ENCODE measurements at regions not wholly inside any gene's neighbourhood (a gene's known extent, or its start where the extent isn't known, plus 50 kb on each side); places are given as distances from the start of the nearest gene placed in this dataset.
"Not testable (repeated sequence)": the region's sequence is repeated elsewhere in the genome, so short reads cannot be mapped to it uniquely, and the experiment has no call there.

- DNase-seq, result no peak
Measured at GRCh38 chr12:4191149-4191548, 82.4 kb upstream of the CCND2 start.

GRCh38 chr12:4190366-4191063, 83.0 kb upstream of the CCND2 start:
- no peak for DNase-seq

- DNase-seq, result no peak
Measured at GRCh38 chr12:4189721-4190120, 83.8 kb upstream of the CCND2 start.

- no peak for DNase-seq
Measured at GRCh38 chr12:4187916-4188315, 85.6 kb upstream of the CCND2 start.

- DNase-seq, result not testable (repeated sequence)
Measured at GRCh38 chr12:4187315-4187714, 86.2 kb upstream of the CCND2 start.

- no peak for DNase-seq
Measured at GRCh38 chr12:4178424-4179170, 95.0 kb upstream of the CCND2 start.

GRCh38 chr12:4177262-4177661, 96.3 kb upstream of the CCND2 start:
- DNase-seq, result no peak

GRCh38 chr12:4176168-4176567, 97.4 kb upstream of the CCND2 start:
- DNase-seq, result no peak

- DNase-seq, result no peak
Measured at GRCh38 chr12:4174417-4174816, 99.1 kb upstream of the CCND2 start.

- DNase-seq, result no peak
Measured at GRCh38 chr12:4172999-4173398, 100.6 kb upstream of the CCND2 start.

- DNase-seq, result no peak
Measured at GRCh38 chr12:4171742-4172141, 101.8 kb upstream of the CCND2 start.

GRCh38 chr12:4169959-4170358, 103.6 kb upstream of the CCND2 start:
- DNase-seq, result no peak

- DNase-seq, result no peak
Measured at GRCh38 chr12:4169531-4169930, 104.0 kb upstream of the CCND2 start.

- DNase-seq, result no peak
Measured at GRCh38 chr12:4168036-4168435, 105.5 kb upstream of the CCND2 start.

- peak; percentile 33 for DNase-seq
Measured at GRCh38 chr12:4164559-4165558, 108.7 kb upstream of the CCND2 start.

- no peak for DNase-seq
Measured at GRCh38 chr12:4164188-4164558, 109.4 kb upstream of the CCND2 start.

- no peak for DNase-seq
Measured at GRCh38 chr12:4161718-4162117, 111.8 kb upstream of the CCND2 start.

GRCh38 chr12:4160314-4161040, 113.1 kb upstream of the CCND2 start:
- DNase-seq, result no peak

GRCh38 chr12:4159851-4160250, 113.7 kb upstream of the CCND2 start:
- no peak for DNase-seq

GRCh38 chr12:4158306-4158705, 115.3 kb upstream of the CCND2 start:
- no peak for DNase-seq

- no peak for DNase-seq
Measured at GRCh38 chr12:4157122-4157521, 116.4 kb upstream of the CCND2 start.

- DNase-seq, result no peak
Measured at GRCh38 chr12:4156317-4156716, 117.2 kb upstream of the CCND2 start.

Data from activated effector memory CD4-positive, alpha-beta T cell treated with Interleukin-2 at 50 U/mL for 16 hours (primary cell).